ENCODE measurements at regions not wholly inside any gene's neighbourhood (a gene's known extent, or its start where the extent isn't known, plus 50 kb on each side); places are given as distances from the start of the nearest gene placed in this dataset.

DNA sequence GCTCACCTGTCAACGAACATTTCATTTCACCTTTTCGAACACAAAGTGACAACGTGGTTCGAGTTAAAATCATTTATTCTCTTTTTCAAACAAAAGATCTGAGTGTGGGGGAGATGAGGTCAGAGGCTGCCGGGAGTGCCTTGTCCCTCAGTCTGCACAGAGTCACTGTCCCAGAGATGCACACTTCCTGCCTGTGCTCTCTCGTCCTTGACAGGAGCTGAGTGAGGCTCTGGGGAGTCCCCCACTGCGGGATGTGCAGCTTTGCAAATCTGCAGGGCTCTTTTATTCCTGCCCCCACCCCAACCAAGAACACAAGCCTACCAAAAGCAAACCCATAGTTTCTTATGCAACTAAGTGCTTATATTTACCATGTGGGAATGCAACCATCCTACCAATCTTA, 497.8 kb downstream of the EIPR1 start:
- H3K36me3 ChIP-seq, result no peaks in the 10 kb centered on the region
- no peaks in the 10 kb centered on the region for H3K9me3 ChIP-seq
- 46 to 60% methylated on average over 1 to 7 of the region's 7 CpGs for WGBS, 2 donors (ENCODE audit: low coverage in 1 of 2)
- no peak overlapping the region for H3K27ac ChIP-seq
- intact Hi-C loops (cut with DNase I; ENCODE audit: low total_unique reads) (no loop called here), in situ Hi-C loops (cut with MboI; ENCODE audit: low pct_ligation_motif_present in 1 of 4, low pct_unique_long_range_greater_than_20kb in 1 of 4, low sequenced_read_pairs in 3 of 4) (no loop called here)
- DNase-seq, result no peak
- no peaks in the 10 kb centered on the region for H3K4me1 ChIP-seq
- no peaks in the 10 kb centered on the region for H3K27me3 ChIP-seq
- TF ChIP-seq POLR2A (IDR thresholded peaks at IDR 0.05) (no peak), POLR2AphosphoS5 (IDR thresholded peaks at IDR 0.05) (no peak)
- no peak overlapping the region for H3K4me3 ChIP-seq

DNA sequence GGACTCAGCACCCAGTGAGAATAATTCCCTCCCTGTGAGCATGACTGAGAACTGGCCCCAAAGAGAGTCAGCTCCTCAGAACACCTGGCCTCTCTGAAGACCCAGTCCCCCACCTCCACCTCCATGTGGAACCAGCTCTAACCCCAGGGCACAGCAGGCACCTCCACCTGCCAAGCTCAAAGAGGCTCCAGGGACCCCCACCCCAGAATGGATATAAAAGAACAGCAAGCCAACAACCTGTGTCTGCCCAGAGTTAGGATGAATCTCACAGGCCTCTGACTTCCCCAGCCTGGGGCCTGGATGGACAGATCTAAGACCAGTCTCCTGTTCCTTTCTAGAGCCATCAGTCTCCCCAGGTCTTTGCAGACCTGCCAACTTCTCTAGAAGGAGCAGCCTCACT, 498.5 kb downstream of the EIPR1 start:
- TF ChIP-seq POLR2AphosphoS5 (IDR thresholded peaks at IDR 0.05), result no peak
- no peak for TF ChIP-seq POLR2A (IDR thresholded peaks at IDR 0.05)
- TF ChIP-seq, protein P1, sequence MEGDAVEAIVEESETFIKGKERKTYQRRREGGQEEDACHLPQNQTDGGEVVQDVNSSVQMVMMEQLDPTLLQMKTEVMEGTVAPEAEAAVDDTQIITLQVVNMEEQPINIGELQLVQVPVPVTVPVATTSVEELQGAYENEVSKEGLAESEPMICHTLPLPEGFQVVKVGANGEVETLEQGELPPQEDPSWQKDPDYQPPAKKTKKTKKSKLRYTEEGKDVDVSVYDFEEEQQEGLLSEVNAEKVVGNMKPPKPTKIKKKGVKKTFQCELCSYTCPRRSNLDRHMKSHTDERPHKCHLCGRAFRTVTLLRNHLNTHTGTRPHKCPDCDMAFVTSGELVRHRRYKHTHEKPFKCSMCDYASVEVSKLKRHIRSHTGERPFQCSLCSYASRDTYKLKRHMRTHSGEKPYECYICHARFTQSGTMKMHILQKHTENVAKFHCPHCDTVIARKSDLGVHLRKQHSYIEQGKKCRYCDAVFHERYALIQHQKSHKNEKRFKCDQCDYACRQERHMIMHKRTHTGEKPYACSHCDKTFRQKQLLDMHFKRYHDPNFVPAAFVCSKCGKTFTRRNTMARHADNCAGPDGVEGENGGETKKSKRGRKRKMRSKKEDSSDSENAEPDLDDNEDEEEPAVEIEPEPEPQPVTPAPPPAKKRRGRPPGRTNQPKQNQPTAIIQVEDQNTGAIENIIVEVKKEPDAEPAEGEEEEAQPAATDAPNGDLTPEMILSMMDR (IDR thresholded peaks at IDR 0.05), result no peak
- TF ChIP-seq EP300 (IDR thresholded peaks at IDR 0.05; ENCODE audit: low read depth), result no peak
- intact Hi-C loops (cut with DNase I; ENCODE audit: low total_unique reads), result no loop called here
- in situ Hi-C loops (cut with MboI; ENCODE audit: low pct_ligation_motif_present in 1 of 4, low pct_unique_long_range_greater_than_20kb in 1 of 4, low sequenced_read_pairs in 3 of 4), result no loop called here
- no peak for DNase-seq
- Histone ChIP-seq H3K27me3 (no peaks in the 10 kb centered on the region), H3K27ac (no peak overlapping the region), H3K9me3 (no peaks in the 10 kb centered on the region), H3K36me3 (no peaks in the 10 kb centered on the region), H3K4me1 (no peaks in the 10 kb centered on the region), H3K4me3 (no peak overlapping the region)

DNA sequence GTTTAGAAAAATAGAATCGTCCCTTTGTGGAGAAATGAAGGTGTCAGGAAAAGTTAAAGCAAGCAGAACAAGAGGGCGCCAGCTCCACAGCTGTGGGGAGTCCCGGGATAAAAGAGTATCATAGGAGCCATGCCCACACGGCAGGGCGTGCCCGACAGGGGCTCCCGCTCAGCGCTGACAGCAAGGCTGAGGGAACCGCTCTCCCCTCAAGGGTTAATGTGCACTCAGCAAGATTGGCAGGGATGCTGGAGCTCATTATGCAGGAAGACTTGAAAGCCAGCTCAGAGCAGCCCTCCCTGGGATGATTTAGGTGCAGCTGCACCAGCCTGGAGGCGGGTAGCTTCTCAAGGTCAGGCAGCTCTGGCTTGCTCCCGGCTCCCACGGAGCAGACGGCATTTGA, 500.2 kb downstream of the EIPR1 start:
- DNase-seq, result no peak
- Histone ChIP-seq H3K27me3 (no peaks in the 10 kb centered on the region), H3K36me3 (no peaks in the 10 kb centered on the region), H3K27ac (no peak overlapping the region), H3K4me1 (no peaks in the 10 kb centered on the region), H3K9me3 (no peaks in the 10 kb centered on the region), H3K4me3 (no peak overlapping the region)
- intact Hi-C loops (cut with DNase I; ENCODE audit: low total_unique reads) (no loop called here), in situ Hi-C loops (cut with MboI; ENCODE audit: low pct_ligation_motif_present in 1 of 4, low pct_unique_long_range_greater_than_20kb in 1 of 4, low sequenced_read_pairs in 3 of 4) (no loop called here)
- WGBS, 2 donors (ENCODE audit: low coverage in 1 of 2), result 79 to 82% methylated on average over 2 to 11 of the region's 13 CpGs
- no peak for TF ChIP-seq POLR2AphosphoS5 (IDR thresholded peaks at IDR 0.05)
- TF ChIP-seq EP300 (IDR thresholded peaks at IDR 0.05; ENCODE audit: low read depth), result no peak
- TF ChIP-seq, protein P1 (IDR thresholded peaks at IDR 0.05), result no peak
- no peak for TF ChIP-seq POLR2A (IDR thresholded peaks at IDR 0.05)

DNA sequence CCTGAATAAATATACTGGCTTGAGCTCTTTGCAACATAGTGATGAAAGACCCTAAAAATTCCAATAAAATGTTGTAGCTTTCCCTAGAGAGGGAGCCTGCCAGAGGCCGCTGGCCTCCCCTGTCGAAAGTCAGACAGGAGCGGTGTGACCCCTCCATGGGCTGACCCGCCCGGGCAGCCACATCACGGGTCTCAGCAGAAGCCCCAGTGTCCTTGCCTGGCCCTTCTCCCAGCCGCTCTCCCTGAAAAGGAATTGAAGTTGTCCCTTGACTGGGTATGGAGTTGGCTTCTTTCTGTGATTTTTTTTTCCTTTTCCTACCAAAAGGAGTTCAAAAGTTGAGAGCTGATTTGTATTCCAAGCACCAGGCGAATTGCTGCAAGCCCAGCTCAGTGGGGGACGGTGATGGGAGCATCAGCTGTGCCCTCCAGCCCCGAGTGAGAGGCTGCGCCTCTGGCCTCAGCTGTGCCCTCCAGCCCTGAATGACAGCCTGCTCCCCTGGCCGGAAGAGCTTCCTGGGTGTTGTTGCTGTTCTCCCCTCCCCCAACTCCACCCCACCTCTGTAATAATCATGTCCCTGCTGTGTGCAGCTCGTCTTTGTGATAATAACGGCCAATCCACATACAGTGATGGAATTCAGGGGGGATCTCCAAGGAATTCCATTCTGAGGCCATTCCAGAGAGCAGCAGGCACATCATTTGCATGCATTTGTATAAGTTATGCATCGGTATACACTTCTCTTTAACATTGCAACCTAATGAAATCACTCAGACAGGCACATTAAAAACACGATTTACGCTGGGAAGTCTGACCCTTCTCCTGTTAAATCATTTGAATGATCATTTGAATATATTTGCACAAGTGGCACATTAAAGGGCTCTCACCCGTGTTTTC, 501.0 kb downstream of the EIPR1 start:
- no peak for TF ChIP-seq POLR2A (IDR thresholded peaks at IDR 0.05)
- TF ChIP-seq EP300 (IDR thresholded peaks at IDR 0.05; ENCODE audit: low read depth), result no peak
- no peak for TF ChIP-seq POLR2AphosphoS5 (IDR thresholded peaks at IDR 0.05)
- TF ChIP-seq, protein P1 (IDR thresholded peaks at IDR 0.05), result no peak
- Histone ChIP-seq H3K4me3 (no peak overlapping the region), H3K9me3 (no peaks in the 10 kb centered on the region), H3K27ac (no peak overlapping the region), H3K36me3 (no peaks in the 10 kb centered on the region), H3K27me3 (no peaks in the 10 kb centered on the region), H3K4me1 (no peaks in the 10 kb centered on the region)
- in situ Hi-C loops (cut with MboI; ENCODE audit: low pct_ligation_motif_present in 1 of 4, low pct_unique_long_range_greater_than_20kb in 1 of 4, low sequenced_read_pairs in 3 of 4), result no loop called here
- 73 to 78% methylated on average over 4 to 18 of the region's 18 CpGs for WGBS, 2 donors (ENCODE audit: low coverage in 1 of 2)
- DNase-seq, result no peak
- intact Hi-C loops (cut with DNase I; ENCODE audit: low total_unique reads), result no loop called here
